HCT116 (cell line): ENCODE measurements at regions not wholly inside any gene's neighbourhood (a gene's known extent, or its start where the extent isn't known, plus 50 kb on each side); places are given as distances from the start of the nearest gene placed in this dataset.

ENCODE experiments used
- ATAC-seq: fragments of 200-7000 bp; cut with Tn5 transposase; 2 replicates; pipeline ENCODE4 v1.9.1; 2020; ENCODE audit warnings: mild to moderate bottlenecking, moderate library complexity
- BruUV-seq: library from RNA; stranded (reverse); fragments of 400-500 nt; replicated peaks from 2 replicates; lab custom pipeline; 2021; lab: Mats Ljungman, UMichigan
- CTCF ChIA-PET: fragments of 300-600 bp; sonication (Branson Sonifier 250); formaldehyde crosslinking; loops from one replicate; lab custom pipeline; 2021; ENCODE audit warnings: antibody characterized with exemption; lab: Charles Lee
- POLR2A ChIA-PET: fragments of 300-600, 350-600 bp; sonication (Branson Sonifier 250); formaldehyde crosslinking; loops from one replicate; lab custom pipeline; 2021; ENCODE audit warnings: antibody characterized with exemption; lab: Charles Lee
- RAD21 ChIA-PET, 2 experiments: fragments of 300-600 bp; sonication (Branson Sonifier 250); formaldehyde crosslinking; loops; one replicate each; lab custom pipeline; 2023; ENCODE audit warnings: low total read pairs in 2 of 2; ENCODE audit not compliant: uncharacterized antibody in 2 of 2, unreplicated experiment in 2 of 2, low non-redundant PET in 1 of 2; lab: Charles Lee
- DNase-seq: peaks from one replicate; pipeline ENCODE4 v3.0.0-alpha.2; 2010; ENCODE audit warnings: low read depth, low spot score
- H2AFZ ChIP-seq: fragments of 200-600 bp; shearing (Covaris generic), sonication (generic); 2 replicates; pipeline ENCODE4 v1.6.1; 2017; ENCODE audit warnings: low read depth, mixed run types, mixed read lengths, antibody characterized with exemption, low read length; ENCODE audit not compliant: poor library complexity, severe bottlenecking
- H3K27ac ChIP-seq: 2 replicates; pipeline ENCODE4 v1.5.1; 2012; ENCODE audit warnings: low read depth, low read length
- H3K27me3 ChIP-seq: fragments of 200-600 bp; sonication (generic); 2 replicates; pipeline ENCODE4 v1.6.1; 2016; ENCODE audit warnings: mixed run types, low read length, mixed read lengths; ENCODE audit not compliant: insufficient read depth
- H3K36me3 ChIP-seq, 2 experiments: fragments of 200-500 bp in 1 of 2; fragments of 200-600 bp in 1 of 2; sonication (Bioruptor generic) in 1 of 2; sonication (generic) in 1 of 2; 2 replicates each; pipeline versions ENCODE4 v1.5.1 to v1.6.1; 2014 to 2016; ENCODE audit warnings: low read length in 2 of 2, inconsistent platforms in 1 of 2, mixed read lengths in 1 of 2, mixed run types in 1 of 2; ENCODE audit not compliant: insufficient read depth in 2 of 2, control insufficient read depth in 1 of 2
- H3K4me1 ChIP-seq, 2 experiments: fragments of 200-600 bp in 1 of 2; sonication (generic) in 1 of 2; 2 replicates each; pipeline versions ENCODE4 v1.5.1 to v1.6.1; 2012 to 2017; ENCODE audit warnings: low read length in 2 of 2, inconsistent platforms in 1 of 2, mild to moderate bottlenecking in 1 of 2, mixed read lengths in 1 of 2, mixed run types in 1 of 2, moderate library complexity in 1 of 2; ENCODE audit not compliant: insufficient read depth in 2 of 2, control insufficient read depth in 1 of 2
- H3K4me2 ChIP-seq: fragments of 200-600 bp; sonication (generic); 2 replicates; pipeline ENCODE4 v1.6.1; 2017; ENCODE audit warnings: mixed run types, low read length, mixed read lengths
- H3K4me3 ChIP-seq, 2 experiments: fragments of 200-600 bp in 1 of 2; sonication (generic) in 1 of 2; replicated peaks in 1 of 2; 2 replicates each; pipeline ENCODE4 v1.5.1; 2011 to 2016; ENCODE audit warnings: low read length in 2 of 2, control low read depth in 1 of 2, low read depth in 1 of 2, mild to moderate bottlenecking in 1 of 2, mixed read lengths in 1 of 2, mixed run types in 1 of 2
- H3K79me2 ChIP-seq: fragments of 200-600 bp; sonication (generic); 2 replicates; pipeline ENCODE4 v1.6.1; 2017; ENCODE audit warnings: mild to moderate bottlenecking, mixed run types, low read length, moderate library complexity, mixed read lengths; ENCODE audit not compliant: insufficient read depth
- H3K9ac ChIP-seq: fragments of 200-600 bp; sonication (generic); 2 replicates; pipeline ENCODE4 v1.6.1; 2016; ENCODE audit warnings: low read length, mixed read lengths
- H3K9me2 ChIP-seq: fragments of 200-600 bp; sonication (generic), shearing (Covaris generic); 2 replicates; pipeline ENCODE4 v1.6.1; 2017; ENCODE audit warnings: mixed run types, mild to moderate bottlenecking, moderate library complexity; ENCODE audit not compliant: insufficient read depth
- H3K9me3 ChIP-seq, 2 experiments: fragments of 200-500 bp in 1 of 2; fragments of 200-600 bp in 1 of 2; sonication (Bioruptor generic) in 1 of 2; sonication (generic) in 1 of 2; 2 replicates each; pipeline ENCODE4 v1.6.1; 2014 to 2017; ENCODE audit warnings: low read length in 2 of 2, mixed read lengths in 2 of 2, inconsistent platforms in 1 of 2, low read depth in 1 of 2, mild to moderate bottlenecking in 1 of 2, mixed run types in 1 of 2, moderate library complexity in 1 of 2; ENCODE audit not compliant: control insufficient read depth in 1 of 2, insufficient read depth in 1 of 2
- H4K20me1 ChIP-seq: fragments of 200-600 bp; sonication (generic), shearing (Covaris generic); 2 replicates; pipeline ENCODE4 v1.6.1; 2017; ENCODE audit warnings: mixed run types, mild to moderate bottlenecking, moderate library complexity; ENCODE audit not compliant: insufficient read depth
- ATF3 ChIP-seq: IDR thresholded peaks from 2 replicates; pipeline ENCODE4 v1.6.1; 2012
- CBX3 ChIP-seq: IDR thresholded peaks from 2 replicates; pipeline ENCODE4 v1.6.1; 2012; ENCODE audit warnings: low read depth
- CEBPB ChIP-seq: IDR thresholded peaks from 2 replicates; pipeline ENCODE4 v1.6.1; 2012; ENCODE audit warnings: low read depth
- CTCF ChIP-seq, 3 experiments: fragments of 200-600 bp in 1 of 3; sonication (generic) in 1 of 3; IDR thresholded peaks in 2 of 3; conservative IDR thresholded peaks in 1 of 3; 2 replicates each; pipeline ENCODE4 v1.5.1; 2012 to 2017; ENCODE audit warnings: low read depth in 2 of 3, low read length in 2 of 3, antibody characterized with exemption in 1 of 3, borderline replicate concordance in 1 of 3, control low read depth in 1 of 3, mild to moderate bottlenecking in 1 of 3, mixed read lengths in 1 of 3, mixed run types in 1 of 3, moderate library complexity in 1 of 3; ENCODE audit not compliant: insufficient read depth in 1 of 3
- EGR1 ChIP-seq: IDR thresholded peaks from 2 replicates; pipeline ENCODE4 v1.6.1; 2012; ENCODE audit warnings: low read depth
- ELF1 ChIP-seq: IDR thresholded peaks from 2 replicates; pipeline ENCODE4 v1.6.1; 2012; ENCODE audit warnings: low read depth, borderline replicate concordance
- EZH2 ChIP-seq: fragments of 200-600 bp; sonication (generic); IDR thresholded peaks from 2 replicates; pipeline ENCODE4 v1.6.1; 2017; ENCODE audit warnings: antibody characterized with exemption, mixed run types
- EZH2phosphoT487 ChIP-seq: fragments of 200-600 bp; IDR thresholded peaks from 2 replicates; pipeline ENCODE4 v1.6.1; 2018; ENCODE audit warnings: antibody characterized with exemption, borderline replicate concordance
- FOSL1 ChIP-seq: IDR thresholded peaks from 2 replicates; pipeline ENCODE4 v1.6.1; 2012; ENCODE audit warnings: low read depth
- JUND ChIP-seq: IDR thresholded peaks from 2 replicates; pipeline ENCODE4 v1.6.1; 2012
- MAX ChIP-seq: IDR thresholded peaks from 2 replicates; pipeline ENCODE4 v1.6.1; 2012
- POLR2AphosphoS5 ChIP-seq: IDR thresholded peaks from 2 replicates; pipeline ENCODE4 v1.6.1; 2011; ENCODE audit warnings: mild to moderate bottlenecking, low read depth, low read length, moderate library complexity
- RAD21 ChIP-seq: IDR thresholded peaks from 2 replicates; pipeline ENCODE4 v1.6.1; 2012; ENCODE audit warnings: low read depth, mild to moderate bottlenecking
- SIN3A ChIP-seq: IDR thresholded peaks from 2 replicates; pipeline ENCODE4 v1.6.1; 2012; ENCODE audit warnings: low read depth
- SP1 ChIP-seq: IDR thresholded peaks from 2 replicates; pipeline ENCODE4 v1.6.1; 2012; ENCODE audit warnings: low read depth
- SRF ChIP-seq: IDR thresholded peaks from 2 replicates; pipeline ENCODE4 v1.6.1; 2012; ENCODE audit warnings: low read depth
- YY1 ChIP-seq: IDR thresholded peaks from 2 replicates; pipeline ENCODE4 v1.6.1; 2011; ENCODE audit warnings: low read length, low read depth, moderate library complexity, mild to moderate bottlenecking; ENCODE audit not compliant: insufficient replicate concordance; ENCODE audit errors: extremely low read depth
- ZBTB33 ChIP-seq: IDR thresholded peaks from 2 replicates; pipeline ENCODE4 v1.6.1; 2011; ENCODE audit warnings: mild to moderate bottlenecking, low read length, moderate library complexity; ENCODE audit not compliant: insufficient replicate concordance; ENCODE audit errors: extremely low read depth
- ZFX ChIP-seq: fragments of 450-650 bp; IDR thresholded peaks from 2 replicates; pipeline ENCODE4 v1.6.1; 2017
- intact Hi-C: fragments of 100-400 bp; cut with micrococcal nuclease; formaldehyde crosslinking; loops from 2 replicates; pipeline ENCODE4 v1.10.0; 2022

- peaks cover 5 to 16% of the 10 kb centered on the region in 2 experiments; a peak in 2 of 4 replicates for H3K9me3 ChIP-seq
- H3K4me1 ChIP-seq, result no peaks in the 10 kb centered on the region
- H3K4me2 ChIP-seq, result no peak overlapping the region
- CTCF ChIA-PET, result no interaction called here
- no peaks in the 10 kb centered on the region; a peak in 1 of 4 replicates for H3K36me3 ChIP-seq
- no peak for TF ChIP-seq ZFX
- no peak for TF ChIP-seq MAX
- no peak for TF ChIP-seq SIN3A
- TF ChIP-seq ATF3, result no peak
- no peak for TF ChIP-seq ZBTB33
- no peak for TF ChIP-seq YY1
- TF ChIP-seq CEBPB, result no peak
- TF ChIP-seq EZH2, result no peak
- no peak for TF ChIP-seq SP1
- TF ChIP-seq EGR1, result no peak
- no peak for TF ChIP-seq CBX3
- no peak for TF ChIP-seq RAD21
- TF ChIP-seq FOSL1, result no peak
- no peak for TF ChIP-seq POLR2AphosphoS5
- no peak for TF ChIP-seq SRF
- TF ChIP-seq CTCF (IDR thresholded peaks at IDR 0.05 in 2 of 3, conservative IDR thresholded peaks at IDR 0.05 in 1 of 3; ENCODE audit: borderline replicate concordance in 1 of 3, insufficient read depth in 1 of 3, low read depth in 2 of 3, low read length in 2 of 3), result no peak
- TF ChIP-seq EZH2phosphoT487, result no peak
- no peak for TF ChIP-seq ELF1
- TF ChIP-seq JUND, result no peak
- TF ChIP-seq, all 23 proteins: peak for 0
- H4K20me1 ChIP-seq, result no peaks in the 10 kb centered on the region
- no TSS peak for BruUV-seq
- no peaks in the 10 kb centered on the region for H3K79me2 ChIP-seq
- ChIA-PET POLR2A (no interaction called here), RAD21 (no interaction called here)
- no peak overlapping the region for H3K4me3 ChIP-seq
- ATAC-seq (no peak), DNase-seq (no peak)
- no peak overlapping the region for H3K9ac ChIP-seq
- no peaks in the 10 kb centered on the region for H3K27me3 ChIP-seq
- no peak overlapping the region for H3K27ac ChIP-seq
- no peak overlapping the region for H2AFZ ChIP-seq
- intact Hi-C loops, result no loop called here
- H3K9me2 ChIP-seq, result no peaks in the 10 kb centered on the region
These were observed 1550.1 kb upstream of the TENM4 start for GRCh38 chr11:80990885-80991284.
